Panc1 (cell line): ENCODE measurements at regions not wholly inside any gene's neighbourhood (a gene's known extent, or its start where the extent isn't known, plus 50 kb on each side); places are given as distances from the start of the nearest gene placed in this dataset.

Source experiments
- CTCF ChIP-seq: fragments of 450-650 bp; IDR thresholded peaks from 2 replicates; pipeline ENCODE4 v1.5.1; 2017; ENCODE audit warnings: mild to moderate bottlenecking
- POLR2AphosphoS5 ChIP-seq: IDR thresholded peaks from 2 replicates; pipeline ENCODE4 v1.6.1; 2012; ENCODE audit warnings: mild to moderate bottlenecking, low read depth, low read length, moderate library complexity

DNA sequence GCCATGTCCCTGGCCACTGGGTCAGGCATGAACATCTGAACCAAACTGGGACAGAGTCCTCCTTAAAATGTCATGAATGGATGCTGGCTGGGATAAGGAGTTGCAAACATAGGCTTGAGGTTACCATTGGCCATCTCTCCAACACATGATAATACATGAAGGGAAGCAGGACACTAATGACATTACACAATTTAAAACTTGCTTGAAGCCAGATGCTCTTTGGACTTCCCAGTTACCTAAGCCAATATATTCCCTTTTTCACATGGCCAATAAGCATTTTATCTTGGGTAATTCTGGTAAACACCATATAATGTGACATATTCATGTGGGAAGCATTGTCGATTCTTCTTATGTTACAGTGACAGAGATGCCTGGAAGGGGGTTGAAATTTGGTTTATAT, 148.0 kb upstream of the PLN start:
- no peak for TF ChIP-seq CTCF
- TF ChIP-seq POLR2AphosphoS5, result no peak
